HepG2 (cell line): ENCODE measurements at regions not wholly inside any gene's neighbourhood (a gene's known extent, or its start where the extent isn't known, plus 50 kb on each side); places are given as distances from the start of the nearest gene placed in this dataset.

Experiments used
- ATAC-seq: fragments of 200-7000 bp; cut with Tn5 transposase; 3 replicates; pipeline ENCODE4 v1.9.1; 2020; ENCODE audit warnings: mild to moderate bottlenecking, moderate library complexity
- BruUV-seq: library from RNA; stranded (reverse); fragments of 400-500 nt; replicated peaks from 2 replicates; lab custom pipeline; 2021; lab: Mats Ljungman, UMichigan
- CTCF ChIA-PET: fragments of 300-600 bp; formaldehyde crosslinking; extraction: SDS; loops from one replicate; lab custom pipeline; 2021; ENCODE audit warnings: low total read pairs, inconsistent platforms, low intra/inter-chr PET ratio; lab: Yijun Ruan, JAX
- POLR2A ChIA-PET: fragments of 350-600 bp; sonication (Branson Sonifier 250); formaldehyde crosslinking; loops from one replicate; lab custom pipeline; 2020; ENCODE audit warnings: antibody characterized with exemption, inconsistent platforms; lab: Yijun Ruan, JAX
- DNase-seq: peaks from one replicate; pipeline ENCODE4 v3.0.0-alpha.2; 2015; ENCODE audit warnings: low spot score
- FAIRE-seq: peaks from 3 replicates; lab custom pipeline; 2011; peaks lifted over from hg19 to GRCh38; lab: Jason Lieb, UNC
- H2AFZ ChIP-seq: one replicate; pipeline ENCODE4 v1.6.1; 2011; ENCODE audit warnings: low read length, inconsistent platforms
- H3K27ac ChIP-seq: fragments of 300-600 bp; 3 replicates; pipeline ENCODE4 v1.8.0; 2011; ENCODE audit warnings: mixed run types, mild to moderate bottlenecking, mixed read lengths, low read length, inconsistent platforms; ENCODE audit not compliant: insufficient read depth; ENCODE audit errors: extremely low read length
- H3K27me3 ChIP-seq, 2 experiments: fragments of 200-600 bp in 1 of 2; 2 replicates in 1 of 2; 3 replicates in 1 of 2; pipeline versions ENCODE4 v1.6.0 to v1.8.0; 2011; ENCODE audit warnings: low read length in 2 of 2, mild to moderate bottlenecking in 2 of 2, moderate library complexity in 2 of 2, inconsistent platforms in 1 of 2; ENCODE audit not compliant: insufficient read depth in 2 of 2, control insufficient read depth in 1 of 2
- H3K36me3 ChIP-seq, 2 experiments: fragments of 200-600 bp in 1 of 2; replicated peaks in 1 of 2; 2 replicates in 1 of 2; 3 replicates in 1 of 2; pipeline versions ENCODE4 v1.5.1 to v1.8.0; 2011; ENCODE audit warnings: low read length in 2 of 2, inconsistent platforms in 1 of 2; ENCODE audit not compliant: insufficient read depth in 2 of 2, control insufficient read depth in 1 of 2
- H3K4me1 ChIP-seq: 2 replicates; pipeline ENCODE4 v1.5.1; 2012; ENCODE audit warnings: low read length, inconsistent platforms; ENCODE audit not compliant: insufficient read depth
- H3K4me2 ChIP-seq: 2 replicates; pipeline ENCODE4 v1.6.0; 2011; ENCODE audit warnings: low read depth, low read length, inconsistent platforms
- H3K4me3 ChIP-seq, 3 experiments: fragments of 200-600 bp in 1 of 3; sonication (generic), shearing (Covaris generic) in 1 of 3; replicated peaks in 1 of 3; 2 replicates each; pipeline ENCODE4 v1.5.1; 2011 to 2016; ENCODE audit warnings: low read length in 3 of 3, inconsistent platforms in 2 of 3, low read depth in 2 of 3, mild to moderate bottlenecking in 2 of 3, control low read depth in 1 of 3, mixed read lengths in 1 of 3; ENCODE audit not compliant: insufficient read depth in 1 of 3
- H3K79me2 ChIP-seq: one replicate; pipeline ENCODE4 v1.6.1; 2011; ENCODE audit warnings: low read length, inconsistent platforms; ENCODE audit not compliant: insufficient read depth
- H3K9ac ChIP-seq: 2 replicates; pipeline ENCODE4 v1.6.0; 2011; ENCODE audit warnings: mild to moderate bottlenecking, low read depth, low read length, inconsistent platforms; ENCODE audit not compliant: insufficient read depth
- H3K9me3 ChIP-seq: 2 replicates; pipeline ENCODE4 v1.5.1; 2012; ENCODE audit warnings: mild to moderate bottlenecking, low read length
- H4K20me1 ChIP-seq: 2 replicates; pipeline ENCODE4 v1.6.0; 2011; ENCODE audit warnings: inconsistent platforms, mild to moderate bottlenecking, low read length, moderate library complexity; ENCODE audit not compliant: insufficient read depth
- DNMT3B ChIP-seq: conservative IDR thresholded peaks from 2 replicates; pipeline ENCODE4 v1.6.1; 2016; ENCODE audit warnings: missing biosample characterization, control low read depth
- EHMT2 ChIP-seq: fragments of 200-600 bp; sonication (generic); IDR thresholded peaks from 2 replicates; pipeline ENCODE4 v1.7.0; 2017; ENCODE audit warnings: antibody characterized with exemption, low read depth, low read length, borderline replicate concordance
- GTF3A ChIP-seq: sonication (generic); formaldehyde crosslinking; conservative IDR thresholded peaks from 2 replicates; pipeline ENCODE4 v1.4.0; 2020; ENCODE audit warnings: mild to moderate bottlenecking, missing genetic modification reagents
- LBX2 ChIP-seq: sonication (generic); formaldehyde crosslinking; IDR thresholded peaks from 2 replicates; pipeline ENCODE4 v1.5.0; 2020; ENCODE audit warnings: missing genetic modification reagents, mild to moderate bottlenecking, borderline replicate concordance
- PCBP2 ChIP-seq: fragments of 200-400 bp; formaldehyde crosslinking; optimal IDR thresholded peaks from 2 replicates; pipeline ENCODE3; 2018; ENCODE audit warnings: low read length, low read depth; ENCODE audit not compliant: poor library complexity, severe bottlenecking
- RARA ChIP-seq: IDR thresholded peaks from 2 replicates; pipeline ENCODE4 v1.6.1; 2016; ENCODE audit warnings: missing genetic modification reagents, missing compliant biosample characterization
- SMARCE1 ChIP-seq: fragments of 450-650 bp; IDR thresholded peaks from 2 replicates; pipeline ENCODE4 v1.6.1; 2017; ENCODE audit warnings: borderline replicate concordance
- ZC3H4 ChIP-seq: sonication (generic); formaldehyde crosslinking; IDR thresholded peaks from 2 replicates; pipeline ENCODE4 v1.4.0; 2020; ENCODE audit warnings: missing genetic modification reagents, borderline replicate concordance
- ZFY ChIP-seq: sonication (generic); formaldehyde crosslinking; IDR thresholded peaks from 2 replicates; pipeline ENCODE4 v1.4.0; 2020; ENCODE audit warnings: missing genetic modification reagents
- ZKSCAN8 ChIP-seq: IDR thresholded peaks from 2 replicates; pipeline ENCODE4 v1.6.1; 2016; ENCODE audit warnings: borderline replicate concordance, missing genetic modification reagents, missing compliant biosample characterization
- ZSCAN31 ChIP-seq: sonication (generic); formaldehyde crosslinking; IDR thresholded peaks from 2 replicates; pipeline ENCODE4 v1.5.0; 2020; ENCODE audit warnings: low read depth, mild to moderate bottlenecking, missing genetic modification reagents
- WGBS: methylation state at CpG from one replicate; pipeline ENCODE4 v1.1.6; 2017; ENCODE audit warnings: low lambda C conversion rate; 5-methylcytosine and 5-hydroxymethylcytosine counted together
- in situ Hi-C: cut with HindIII; loops from 2 replicates; pipeline ENCODE4 v1.10.0; 2017; ENCODE audit warnings: low pct_unique_long_range_greater_than_20kb; ENCODE audit not compliant: extremely low pct_ligation_motif_present
- intact Hi-C: fragments of 100-400 bp; cut with micrococcal nuclease; formaldehyde crosslinking; loops from one replicate; pipeline ENCODE4 v1.10.0; 2022; ENCODE audit not compliant: unreplicated experiment
- TF ChIP-seq, protein P1 (sequence below): sonication (generic); formaldehyde crosslinking; IDR thresholded peaks from 2 replicates; pipeline ENCODE4 v1.4.0; 2020; ENCODE audit warnings: mild to moderate bottlenecking, missing genetic modification reagents
- TF ChIP-seq, protein P2 (sequence below): IDR thresholded peaks from 2 replicates; pipeline ENCODE4 v1.6.1; 2012; ENCODE audit warnings: low read depth, low read length, improper control_type of control experiment

DNA sequence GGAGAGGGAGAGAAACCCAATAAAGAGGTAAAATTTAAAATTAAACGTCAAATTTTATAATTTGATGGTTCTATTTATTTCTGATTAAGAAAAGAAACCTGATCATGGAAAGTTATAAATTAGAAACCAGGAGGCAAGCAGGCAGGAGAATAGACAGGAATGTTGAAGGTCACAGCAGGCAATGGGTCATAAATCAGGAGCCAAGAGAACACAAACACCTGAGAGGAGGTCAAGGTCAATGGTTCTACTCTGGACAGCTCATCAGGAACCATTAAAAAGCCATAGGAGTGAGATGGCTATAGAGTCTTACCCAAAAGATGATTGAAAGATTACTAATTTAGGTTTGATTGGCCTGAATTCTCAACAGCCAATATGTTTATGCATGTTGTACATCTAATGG, 126.9 kb upstream of the HCCS start:
- ChIA-PET POLR2A (interaction anchor here (1.4 kb wide), 1 partner anchor 8 kb away, joined by 8 read pairs; no protein-coding TSS in a partner anchor), CTCF (no interaction called here)
- 94% methylated on average over 1 of the region's 1 CpG for WGBS
- Histone ChIP-seq H3K4me2 (no peak overlapping the region), H4K20me1 (no peaks in the 10 kb centered on the region), H3K79me2 (no peaks in the 10 kb centered on the region), H3K4me1 (peaks cover 35% of the 10 kb centered on the region), H3K36me3 (no peaks in the 10 kb centered on the region), H2AFZ (no peak overlapping the region), H3K27me3 (no peaks in the 10 kb centered on the region), H3K4me3 (no peak overlapping the region), H3K9me3 (no peaks in the 10 kb centered on the region), H3K27ac (no peak overlapping the region), H3K9ac (no peak overlapping the region)
- peak; percentile 12 for DNase-seq
- ATAC-seq, result no peak
- BruUV-seq, result no TSS peak
- in situ Hi-C loops (no loop called here), intact Hi-C loops (loop anchor here (1.0 to 5.0 kb wide), 2 partner anchors 8 to 82 kb away; no protein-coding TSS in a partner anchor)
- FAIRE-seq, result peak; percentile 52
- TF ChIP-seq ZSCAN31 (CRISPR knock-in tag) (no peak), EHMT2 (no peak), ZC3H4 (CRISPR knock-in tag) (no peak), GTF3A (CRISPR knock-in tag) (no peak), RARA (CRISPR knock-in tag) (peak; percentile 54), PCBP2 (no peak), LBX2 (CRISPR knock-in tag) (no peak), DNMT3B (CRISPR knock-in tag) (no peak), ZKSCAN8 (CRISPR knock-in tag) (no peak), SMARCE1 (no peak), ZFY (CRISPR knock-in tag) (no peak)
- TF ChIP-seq, protein P1, sequence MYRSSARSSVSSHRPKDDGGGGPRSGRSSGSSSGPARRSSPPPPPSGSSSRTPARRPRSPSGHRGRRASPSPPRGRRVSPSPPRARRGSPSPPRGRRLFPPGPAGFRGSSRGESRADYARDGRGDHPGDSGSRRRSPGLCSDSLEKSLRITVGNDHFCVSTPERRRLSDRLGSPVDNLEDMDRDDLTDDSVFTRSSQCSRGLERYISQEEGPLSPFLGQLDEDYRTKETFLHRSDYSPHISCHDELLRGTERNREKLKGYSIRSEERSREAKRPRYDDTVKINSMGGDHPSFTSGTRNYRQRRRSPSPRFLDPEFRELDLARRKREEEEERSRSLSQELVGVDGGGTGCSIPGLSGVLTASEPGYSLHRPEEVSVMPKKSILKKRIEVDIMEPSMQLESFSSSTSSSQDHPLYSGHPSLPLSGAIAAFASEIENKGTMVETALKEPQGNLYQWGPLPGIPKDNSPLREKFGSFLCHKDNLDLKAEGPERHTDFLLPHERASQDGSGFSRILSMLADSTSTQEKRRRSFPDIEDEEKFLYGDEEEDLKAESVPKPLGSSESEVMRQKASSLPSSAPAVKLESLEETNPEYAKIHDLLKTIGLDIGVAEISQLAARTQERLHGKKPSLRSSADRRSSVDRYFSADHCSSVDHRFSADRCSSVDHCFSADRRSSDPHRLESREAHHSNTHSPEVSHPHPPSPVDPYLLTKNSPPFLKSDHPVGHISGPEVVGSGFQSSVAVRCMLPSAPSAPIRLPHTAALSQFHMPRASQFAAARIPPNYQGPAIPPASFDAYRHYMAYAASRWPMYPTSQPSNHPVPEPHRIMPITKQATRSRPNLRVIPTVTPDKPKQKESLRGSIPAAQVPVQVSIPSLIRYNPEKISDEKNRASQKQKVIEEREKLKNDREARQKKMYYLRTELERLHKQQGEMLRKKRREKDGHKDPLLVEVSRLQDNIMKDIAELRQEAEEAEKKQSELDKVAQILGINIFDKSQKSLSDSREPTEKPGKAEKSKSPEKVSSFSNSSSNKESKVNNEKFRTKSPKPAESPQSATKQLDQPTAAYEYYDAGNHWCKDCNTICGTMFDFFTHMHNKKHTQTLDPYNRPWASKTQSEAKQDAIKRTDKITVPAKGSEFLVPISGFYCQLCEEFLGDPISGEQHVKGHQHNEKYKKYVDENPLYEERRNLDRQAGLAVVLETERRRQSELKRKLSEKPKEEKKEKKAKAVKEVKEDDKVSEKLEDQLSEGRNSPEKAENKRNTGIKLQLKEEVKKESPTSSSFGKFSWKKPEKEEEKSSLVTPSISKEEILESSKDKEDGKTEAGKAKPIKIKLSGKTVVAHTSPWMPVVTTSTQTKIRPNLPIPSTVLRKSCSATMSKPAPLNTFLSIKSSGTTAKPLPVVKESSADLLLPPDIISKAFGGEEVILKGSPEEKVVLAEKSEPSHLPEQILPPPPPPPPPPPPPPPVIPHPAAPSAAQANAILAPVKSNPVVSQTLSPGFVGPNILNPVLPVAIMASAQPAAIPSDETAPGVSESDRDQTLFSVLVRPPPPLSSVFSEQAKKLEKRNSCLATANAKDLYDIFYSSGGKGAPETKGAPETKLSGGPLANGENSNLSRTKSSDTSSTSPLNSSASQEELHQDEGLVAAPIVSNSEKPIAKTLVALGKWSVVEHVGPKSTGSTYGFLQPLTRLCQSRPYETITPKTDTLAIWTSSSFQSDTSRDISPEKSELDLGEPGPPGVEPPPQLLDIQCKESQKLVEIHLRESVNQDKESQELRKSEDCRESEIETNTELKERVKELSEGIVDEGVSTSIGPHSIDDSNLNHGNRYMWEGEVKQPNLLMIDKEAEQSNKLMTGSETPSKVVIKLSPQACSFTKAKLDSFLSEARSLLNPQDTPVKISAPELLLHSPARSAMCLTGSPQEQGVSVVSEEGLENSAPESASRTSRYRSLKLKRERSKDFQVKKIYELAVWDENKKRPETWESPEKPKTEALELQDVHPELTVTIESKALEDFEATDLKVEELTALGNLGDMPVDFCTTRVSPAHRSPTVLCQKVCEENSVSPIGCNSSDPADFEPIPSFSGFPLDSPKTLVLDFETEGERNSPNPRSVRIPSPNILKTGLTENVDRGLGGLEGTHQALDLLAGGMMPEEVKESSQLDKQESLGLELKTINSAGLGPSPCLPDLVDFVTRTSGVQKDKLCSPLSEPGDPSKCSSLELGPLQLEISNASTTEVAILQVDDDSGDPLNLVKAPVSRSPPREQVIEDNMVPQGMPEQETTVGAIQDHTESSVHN (CRISPR knock-in tag), result no peak
- TF ChIP-seq, protein P2, sequence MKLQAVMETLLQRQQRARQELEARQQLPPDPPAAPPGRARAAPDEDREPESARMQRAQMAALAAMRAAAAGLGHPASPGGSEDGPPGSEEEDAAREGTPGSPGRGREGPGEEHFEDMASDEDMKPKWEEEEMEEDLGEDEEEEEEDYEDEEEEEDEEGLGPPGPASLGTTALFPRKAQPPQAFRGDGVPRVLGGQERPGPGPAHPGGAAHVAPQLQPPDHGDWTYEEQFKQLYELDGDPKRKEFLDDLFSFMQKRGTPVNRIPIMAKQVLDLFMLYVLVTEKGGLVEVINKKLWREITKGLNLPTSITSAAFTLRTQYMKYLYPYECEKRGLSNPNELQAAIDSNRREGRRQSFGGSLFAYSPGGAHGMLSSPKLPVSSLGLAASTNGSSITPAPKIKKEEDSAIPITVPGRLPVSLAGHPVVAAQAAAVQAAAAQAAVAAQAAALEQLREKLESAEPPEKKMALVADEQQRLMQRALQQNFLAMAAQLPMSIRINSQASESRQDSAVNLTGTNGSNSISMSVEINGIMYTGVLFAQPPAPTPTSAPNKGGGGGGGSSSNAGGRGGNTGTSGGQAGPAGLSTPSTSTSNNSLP, result 0 out of 2 replicates have a peak, but pooled peaks have one; percentile 14
